GM12878 (cell line): ENCODE measurements at regions not wholly inside any gene's neighbourhood (a gene's known extent, or its start where the extent isn't known, plus 50 kb on each side); places are given as distances from the start of the nearest gene placed in this dataset.

Experiments
- BACH1 ChIP-seq: fragments of 450-650 bp; IDR thresholded peaks from 2 replicates; pipeline ENCODE4 v1.6.1; 2017; ENCODE audit warnings: mild to moderate bottlenecking, borderline replicate concordance
- CBFB ChIP-seq: IDR thresholded peaks from 2 replicates; pipeline ENCODE4 v1.6.1; 2016; ENCODE audit warnings: antibody characterized with exemption, low read depth
- CTCF ChIP-seq, 3 experiments: IDR thresholded peaks in 2 of 3; conservative IDR thresholded peaks in 1 of 3; 2 replicates each; pipeline ENCODE4 v1.5.1; 2011; ENCODE audit warnings: low read depth in 3 of 3, low read length in 3 of 3, mild to moderate bottlenecking in 3 of 3, control low read depth in 2 of 3, moderate library complexity in 2 of 3, inconsistent platforms in 1 of 3, mixed read lengths in 1 of 3; ENCODE audit not compliant: control insufficient read depth in 2 of 3, insufficient read depth in 1 of 3; ENCODE audit errors: extremely low read depth in 1 of 3
- FOS ChIP-seq: IDR thresholded peaks from 3 replicates; pipeline ENCODE4 v1.6.1; 2011; ENCODE audit warnings: borderline replicate concordance; ENCODE audit not compliant: insufficient read length; ENCODE audit errors: extremely low read depth
- GABPA ChIP-seq: IDR thresholded peaks from 2 replicates; pipeline ENCODE4 v1.6.1; 2014; ENCODE audit warnings: antibody characterized with exemption, low read depth, mild to moderate bottlenecking, inconsistent platforms
- GATAD2B ChIP-seq: fragments of 450-650 bp; conservative IDR thresholded peaks from 2 replicates; pipeline ENCODE4 v1.6.1; 2017; ENCODE audit warnings: low read depth, mild to moderate bottlenecking, moderate library complexity
- HDGF ChIP-seq: fragments of 450-650 bp; IDR thresholded peaks from 2 replicates; pipeline ENCODE4 v1.6.1; 2016; ENCODE audit warnings: antibody characterized with exemption
- POLR2AphosphoS5 ChIP-seq: IDR thresholded peaks from 2 replicates; pipeline ENCODE4 v1.6.1; 2011; ENCODE audit warnings: mild to moderate bottlenecking, low read length, inconsistent platforms
- RAD21 ChIP-seq: IDR thresholded peaks from 2 replicates; pipeline ENCODE4 v1.6.1; 2011; ENCODE audit warnings: mild to moderate bottlenecking, low read depth, low read length, moderate library complexity; ENCODE audit not compliant: insufficient read depth
- SMAD1 ChIP-seq: fragments of 450-650 bp; IDR thresholded peaks from 2 replicates; pipeline ENCODE4 v1.6.1; 2018; ENCODE audit warnings: mild to moderate bottlenecking, low read depth; ENCODE audit not compliant: partially characterized antibody
- ZNF384 ChIP-seq: IDR thresholded peaks from 2 replicates; pipeline ENCODE4 v1.6.1; 2012; ENCODE audit warnings: low read depth, mild to moderate bottlenecking, low read length, improper control_type of control experiment, borderline replicate concordance
- TF ChIP-seq, protein P1 (sequence below): IDR thresholded peaks from 2 replicates; pipeline ENCODE4 v1.6.1; 2012; ENCODE audit warnings: mild to moderate bottlenecking, low read depth, low read length
- TF ChIP-seq, protein P2 (sequence below): IDR thresholded peaks from 2 replicates; pipeline ENCODE4 v1.6.1; 2012; ENCODE audit warnings: low read depth, low read length, improper control_type of control experiment

DNA sequence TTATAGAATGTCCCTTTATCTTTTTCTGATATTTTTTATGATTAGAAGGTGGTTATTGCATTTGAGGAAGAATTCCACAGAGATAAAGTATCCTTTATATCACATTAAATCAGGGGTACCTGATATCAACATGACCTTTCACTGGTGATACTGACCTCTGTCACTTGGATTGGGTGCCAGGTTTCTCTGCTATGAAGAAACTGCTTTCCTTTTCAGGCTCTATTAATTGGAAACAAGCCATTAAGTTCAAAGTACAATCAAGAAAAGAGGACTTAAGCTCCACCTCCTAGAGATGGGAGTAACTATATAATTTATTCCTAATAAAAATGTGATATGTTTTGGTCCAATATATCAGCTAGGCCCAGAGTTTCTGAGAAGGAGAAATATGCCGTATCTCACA lies 514.6 kb upstream of the TYRP1 start:
- TF ChIP-seq CTCF (IDR thresholded peaks at IDR 0.05 in 2 of 3, conservative IDR thresholded peaks at IDR 0.05 in 1 of 3; ENCODE audit: control insufficient read depth in 2 of 3, extremely low read depth in 1 of 3, insufficient read depth in 1 of 3, low read depth in 3 of 3, low read length in 3 of 3), result no peak
- TF ChIP-seq, protein P1, sequence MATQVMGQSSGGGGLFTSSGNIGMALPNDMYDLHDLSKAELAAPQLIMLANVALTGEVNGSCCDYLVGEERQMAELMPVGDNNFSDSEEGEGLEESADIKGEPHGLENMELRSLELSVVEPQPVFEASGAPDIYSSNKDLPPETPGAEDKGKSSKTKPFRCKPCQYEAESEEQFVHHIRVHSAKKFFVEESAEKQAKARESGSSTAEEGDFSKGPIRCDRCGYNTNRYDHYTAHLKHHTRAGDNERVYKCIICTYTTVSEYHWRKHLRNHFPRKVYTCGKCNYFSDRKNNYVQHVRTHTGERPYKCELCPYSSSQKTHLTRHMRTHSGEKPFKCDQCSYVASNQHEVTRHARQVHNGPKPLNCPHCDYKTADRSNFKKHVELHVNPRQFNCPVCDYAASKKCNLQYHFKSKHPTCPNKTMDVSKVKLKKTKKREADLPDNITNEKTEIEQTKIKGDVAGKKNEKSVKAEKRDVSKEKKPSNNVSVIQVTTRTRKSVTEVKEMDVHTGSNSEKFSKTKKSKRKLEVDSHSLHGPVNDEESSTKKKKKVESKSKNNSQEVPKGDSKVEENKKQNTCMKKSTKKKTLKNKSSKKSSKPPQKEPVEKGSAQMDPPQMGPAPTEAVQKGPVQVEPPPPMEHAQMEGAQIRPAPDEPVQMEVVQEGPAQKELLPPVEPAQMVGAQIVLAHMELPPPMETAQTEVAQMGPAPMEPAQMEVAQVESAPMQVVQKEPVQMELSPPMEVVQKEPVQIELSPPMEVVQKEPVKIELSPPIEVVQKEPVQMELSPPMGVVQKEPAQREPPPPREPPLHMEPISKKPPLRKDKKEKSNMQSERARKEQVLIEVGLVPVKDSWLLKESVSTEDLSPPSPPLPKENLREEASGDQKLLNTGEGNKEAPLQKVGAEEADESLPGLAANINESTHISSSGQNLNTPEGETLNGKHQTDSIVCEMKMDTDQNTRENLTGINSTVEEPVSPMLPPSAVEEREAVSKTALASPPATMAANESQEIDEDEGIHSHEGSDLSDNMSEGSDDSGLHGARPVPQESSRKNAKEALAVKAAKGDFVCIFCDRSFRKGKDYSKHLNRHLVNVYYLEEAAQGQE, result no peak
- TF ChIP-seq, protein P2, sequence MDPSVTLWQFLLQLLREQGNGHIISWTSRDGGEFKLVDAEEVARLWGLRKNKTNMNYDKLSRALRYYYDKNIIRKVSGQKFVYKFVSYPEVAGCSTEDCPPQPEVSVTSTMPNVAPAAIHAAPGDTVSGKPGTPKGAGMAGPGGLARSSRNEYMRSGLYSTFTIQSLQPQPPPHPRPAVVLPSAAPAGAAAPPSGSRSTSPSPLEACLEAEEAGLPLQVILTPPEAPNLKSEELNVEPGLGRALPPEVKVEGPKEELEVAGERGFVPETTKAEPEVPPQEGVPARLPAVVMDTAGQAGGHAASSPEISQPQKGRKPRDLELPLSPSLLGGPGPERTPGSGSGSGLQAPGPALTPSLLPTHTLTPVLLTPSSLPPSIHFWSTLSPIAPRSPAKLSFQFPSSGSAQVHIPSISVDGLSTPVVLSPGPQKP, result no peak
- no peak for TF ChIP-seq GATAD2B
- TF ChIP-seq HDGF, result no peak
- no peak for TF ChIP-seq ZNF384
- TF ChIP-seq BACH1, result no peak
- TF ChIP-seq GABPA, result no peak
- no peak for TF ChIP-seq CBFB
- TF ChIP-seq SMAD1, result no peak
- no peak for TF ChIP-seq FOS
- TF ChIP-seq POLR2AphosphoS5, result no peak
- TF ChIP-seq RAD21, result no peak
